Panc1 (cell line): ENCODE measurements at regions not wholly inside any gene's neighbourhood (a gene's known extent, or its start where the extent isn't known, plus 50 kb on each side); places are given as distances from the start of the nearest gene placed in this dataset.

Source experiments
- ATAC-seq: fragments of 200-7000 bp; cut with Tn5 transposase; 2 replicates; pipeline ENCODE4 v1.9.1; 2020; ENCODE audit warnings: mild to moderate bottlenecking, moderate library complexity
- BruUV-seq: library from RNA; stranded (reverse); fragments of 400-500 nt; replicated peaks from 2 replicates; lab custom pipeline; 2021; lab: Mats Ljungman, UMichigan
- CTCF ChIA-PET: fragments of 300-600 bp; sonication (Branson Sonifier 250); formaldehyde crosslinking; loops from one replicate; lab custom pipeline; 2022; ENCODE audit warnings: antibody characterized with exemption; lab: Charles Lee
- POLR2A ChIA-PET: fragments of 300-600 bp; sonication (Branson Sonifier 250); formaldehyde crosslinking; loops from one replicate; lab custom pipeline; 2022; ENCODE audit warnings: antibody characterized with exemption; lab: Charles Lee
- DNase-seq: peaks from one replicate; pipeline ENCODE4 v3.0.0-alpha.2; 2010; ENCODE audit warnings: low read depth, low spot score
- H3K27ac ChIP-seq: 2 replicates; pipeline ENCODE4 v1.5.1; 2011; ENCODE audit warnings: mild to moderate bottlenecking, low read length, inconsistent platforms
- H3K27me3 ChIP-seq: fragments of 200-500 bp; sonication (Bioruptor generic); 2 replicates; pipeline ENCODE4 v1.6.0; 2014; ENCODE audit warnings: low read length, inconsistent platforms; ENCODE audit not compliant: control insufficient read depth, insufficient read depth
- H3K36me3 ChIP-seq: fragments of 200-500 bp; sonication (Bioruptor generic); 2 replicates; pipeline ENCODE4 v1.5.1; 2014; ENCODE audit warnings: inconsistent platforms, mild to moderate bottlenecking, low read length, moderate library complexity; ENCODE audit not compliant: control insufficient read depth, insufficient read depth
- H3K4me1 ChIP-seq: 2 replicates; pipeline ENCODE4 v1.5.1; 2011; ENCODE audit warnings: inconsistent platforms, mild to moderate bottlenecking, low read length, moderate library complexity; ENCODE audit not compliant: control insufficient read depth, insufficient read depth
- H3K4me3 ChIP-seq, 2 experiments: 2 replicates each; pipeline ENCODE4 v1.5.1; 2011 to 2012; ENCODE audit warnings: low read depth in 2 of 2, low read length in 2 of 2, mild to moderate bottlenecking in 2 of 2, inconsistent platforms in 1 of 2, moderate library complexity in 1 of 2
- H3K9me3 ChIP-seq: fragments of 200-500 bp; sonication (Bioruptor generic); 2 replicates; pipeline ENCODE4 v1.5.1; 2014; ENCODE audit warnings: low read depth, mild to moderate bottlenecking, inconsistent platforms, low read length, moderate library complexity; ENCODE audit not compliant: control insufficient read depth, insufficient read depth
- CTCF ChIP-seq: fragments of 450-650 bp; IDR thresholded peaks from 2 replicates; pipeline ENCODE4 v1.5.1; 2017; ENCODE audit warnings: mild to moderate bottlenecking
- POLR2AphosphoS5 ChIP-seq: IDR thresholded peaks from 2 replicates; pipeline ENCODE4 v1.6.1; 2012; ENCODE audit warnings: mild to moderate bottlenecking, low read depth, low read length, moderate library complexity
- REST ChIP-seq, 2 experiments: IDR thresholded peaks; 2 replicates each; pipeline ENCODE4 v1.6.1; 2011 to 2012; ENCODE audit warnings: low read depth in 2 of 2, control low read depth in 1 of 2, low read length in 1 of 2, mild to moderate bottlenecking in 1 of 2, moderate library complexity in 1 of 2; ENCODE audit not compliant: insufficient read depth in 1 of 2
- SIN3A ChIP-seq: IDR thresholded peaks from 2 replicates; pipeline ENCODE4 v1.6.1; 2012; ENCODE audit warnings: low read depth, mild to moderate bottlenecking, low read length, moderate library complexity, borderline replicate concordance; ENCODE audit not compliant: insufficient read depth
- TCF7L2 ChIP-seq: IDR thresholded peaks from 2 replicates; pipeline ENCODE4 v1.6.1; 2011; ENCODE audit warnings: mild to moderate bottlenecking, low read depth, low read length, inconsistent platforms
- in situ Hi-C: cut with HindIII; loops from 2 replicates; pipeline ENCODE4 v1.10.0; 2016; ENCODE audit warnings: low sequenced_read_pairs, low pct_unique_long_range_greater_than_20kb
- intact Hi-C: fragments of 100-400 bp; cut with micrococcal nuclease; formaldehyde crosslinking; loops from one replicate; pipeline ENCODE4 v1.10.0; 2022; ENCODE audit not compliant: unreplicated experiment

GRCh38 chr10:84087202-84087601, 52.1 kb upstream of the GHITM start:
- Histone ChIP-seq H3K27ac (no peak overlapping the region), H3K4me3 (no peak overlapping the region), H3K4me1 (no peaks in the 10 kb centered on the region), H3K27me3 (no peaks in the 10 kb centered on the region), H3K9me3 (no peaks in the 10 kb centered on the region), H3K36me3 (no peaks in the 10 kb centered on the region)
- DNase-seq (no peak), ATAC-seq (no peak)
- intact Hi-C loops, result no loop called here
- TF ChIP-seq SIN3A (no peak), CTCF (no peak), TCF7L2 (no peak), POLR2AphosphoS5 (no peak), REST (IDR thresholded peaks at IDR 0.05; ENCODE audit: insufficient read depth in 1 of 2, low read depth in 2 of 2, low read length in 1 of 2) (no peak)
- ChIA-PET CTCF (no interaction called here), POLR2A (no interaction called here)
- BruUV-seq, result no TSS peak
- in situ Hi-C loops, result no loop called here

- ChIA-PET CTCF (no interaction called here), POLR2A (no interaction called here)
- no peak for DNase-seq
- H3K27ac ChIP-seq, result no peak overlapping the region
- no peaks in the 10 kb centered on the region for H3K27me3 ChIP-seq
- in situ Hi-C loops, result no loop called here
- H3K4me3 ChIP-seq, result no peak overlapping the region
- intact Hi-C loops, result no loop called here
- no peak for ATAC-seq
- no peaks in the 10 kb centered on the region for H3K9me3 ChIP-seq
- H3K36me3 ChIP-seq, result no peaks in the 10 kb centered on the region
- TF ChIP-seq POLR2AphosphoS5, result no peak
- no peak for TF ChIP-seq SIN3A
- no peak for TF ChIP-seq CTCF
- no peak for TF ChIP-seq TCF7L2
- TF ChIP-seq REST (IDR thresholded peaks at IDR 0.05; ENCODE audit: insufficient read depth in 1 of 2, low read depth in 2 of 2, low read length in 1 of 2), result no peak
- no TSS peak for BruUV-seq
- no peaks in the 10 kb centered on the region for H3K4me1 ChIP-seq
Measured at GRCh38 chr10:84088626-84089025, 50.7 kb upstream of the GHITM start.
